MM.1S (cell line): ENCODE measurements at regions not wholly inside any gene's neighbourhood (a gene's known extent, or its start where the extent isn't known, plus 50 kb on each side); places are given as distances from the start of the nearest gene placed in this dataset.

Source experiments
- EZH2 ChIP-seq: fragments of 300-600 bp; sonication (generic); optimal IDR thresholded peaks from 2 replicates; pipeline ENCODE3; 2017; ENCODE audit warnings: low read depth, mild to moderate bottlenecking, antibody characterized with exemption, low read length, mixed read lengths
- TF ChIP-seq, protein P1 (sequence below): fragments of 300-600 bp; sonication (generic); IDR thresholded peaks from 2 replicates; pipeline ENCODE4 v1.5.1; 2016; ENCODE audit warnings: antibody characterized with exemption, low read length, mixed read lengths

DNA sequence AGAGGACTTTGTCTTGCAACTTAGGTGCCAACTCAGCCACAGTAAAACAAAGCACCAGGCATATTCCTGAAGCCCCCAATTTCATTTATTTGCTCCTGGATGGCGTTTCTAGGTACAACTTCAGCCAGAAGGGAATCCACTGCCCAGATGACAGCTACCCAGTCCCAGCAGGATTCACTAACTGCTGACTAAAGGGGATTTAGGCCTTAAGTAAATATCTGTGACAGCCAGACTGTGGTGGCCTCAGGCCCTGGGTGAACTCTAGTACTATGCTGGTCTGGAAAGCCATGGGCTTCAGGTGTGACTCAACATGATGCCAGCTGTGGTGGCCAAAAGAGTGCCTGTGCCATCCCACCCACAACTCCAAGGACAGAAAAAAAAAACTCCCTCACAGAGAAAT is 396.1 kb upstream of the CCNG1 start:
- TF ChIP-seq, protein P1, sequence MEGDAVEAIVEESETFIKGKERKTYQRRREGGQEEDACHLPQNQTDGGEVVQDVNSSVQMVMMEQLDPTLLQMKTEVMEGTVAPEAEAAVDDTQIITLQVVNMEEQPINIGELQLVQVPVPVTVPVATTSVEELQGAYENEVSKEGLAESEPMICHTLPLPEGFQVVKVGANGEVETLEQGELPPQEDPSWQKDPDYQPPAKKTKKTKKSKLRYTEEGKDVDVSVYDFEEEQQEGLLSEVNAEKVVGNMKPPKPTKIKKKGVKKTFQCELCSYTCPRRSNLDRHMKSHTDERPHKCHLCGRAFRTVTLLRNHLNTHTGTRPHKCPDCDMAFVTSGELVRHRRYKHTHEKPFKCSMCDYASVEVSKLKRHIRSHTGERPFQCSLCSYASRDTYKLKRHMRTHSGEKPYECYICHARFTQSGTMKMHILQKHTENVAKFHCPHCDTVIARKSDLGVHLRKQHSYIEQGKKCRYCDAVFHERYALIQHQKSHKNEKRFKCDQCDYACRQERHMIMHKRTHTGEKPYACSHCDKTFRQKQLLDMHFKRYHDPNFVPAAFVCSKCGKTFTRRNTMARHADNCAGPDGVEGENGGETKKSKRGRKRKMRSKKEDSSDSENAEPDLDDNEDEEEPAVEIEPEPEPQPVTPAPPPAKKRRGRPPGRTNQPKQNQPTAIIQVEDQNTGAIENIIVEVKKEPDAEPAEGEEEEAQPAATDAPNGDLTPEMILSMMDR, result no peak
- TF ChIP-seq EZH2, result no peak
